Hematopoietic multipotent progenitor cell treated with erythropoietin and hydrocortisone succinate and interleukin-3 and kit ligand, for 6 days (in vitro differentiated cells): ENCODE measurements at regions not wholly inside any gene's neighbourhood (a gene's known extent, or its start where the extent isn't known, plus 50 kb on each side); places are given as distances from the start of the nearest gene placed in this dataset.
"Not testable (repeated sequence)": the region's sequence is repeated elsewhere in the genome, so short reads cannot be mapped to it uniquely, and the experiment has no call there.

Experiments used
- DNase-seq: peaks from one replicate; pipeline ENCODE4 v3.0.0-alpha.2; 2015

GRCh38 chr2:133887676-133888040 is 319.4 kb upstream of the NCKAP5 start:
- DNase-seq, result no peak

GRCh38 chr2:133888107-133888506 is 319.8 kb upstream of the NCKAP5 start:
- DNase-seq, result no peak

GRCh38 chr2:133888621-133889219 is 320.5 kb upstream of the NCKAP5 start:
- DNase-seq, result no peak

GRCh38 chr2:133892352-133892913 is 324.2 kb upstream of the NCKAP5 start:
- DNase-seq, result no peak

- no peak for DNase-seq
Observed at GRCh38 chr2:133894429-133894828, 326.2 kb upstream of the NCKAP5 start.

GRCh38 chr2:133897838-133898237 is 329.6 kb upstream of the NCKAP5 start:
- not testable (repeated sequence) for DNase-seq

- no peak for DNase-seq
Observed at GRCh38 chr2:133900909-133901308, 332.6 kb upstream of the NCKAP5 start.

GRCh38 chr2:133906396-133906795 is 338.1 kb upstream of the NCKAP5 start:
- DNase-seq, result no peak

GRCh38 chr2:133906926-133907325 is 338.7 kb upstream of the NCKAP5 start:
- no peak for DNase-seq

- no peak for DNase-seq
Observed at GRCh38 chr2:133908171-133908570, 339.9 kb upstream of the NCKAP5 start.

- no peak for DNase-seq
Observed at GRCh38 chr2:133918141-133918540, 335.7 kb upstream of the MGAT5 start.

- DNase-seq, result no peak
Observed at GRCh38 chr2:133919285-133919684, 334.6 kb upstream of the MGAT5 start.

GRCh38 chr2:133927894-133928293 is 326.0 kb upstream of the MGAT5 start:
- no peak for DNase-seq

GRCh38 chr2:133936096-133936495 is 317.8 kb upstream of the MGAT5 start:
- DNase-seq, result no peak

GRCh38 chr2:133936601-133937000 is 317.3 kb upstream of the MGAT5 start:
- DNase-seq, result no peak

- no peak for DNase-seq
Observed at GRCh38 chr2:133937669-133938068, 316.2 kb upstream of the MGAT5 start.

- DNase-seq, result no peak
Observed at GRCh38 chr2:133940134-133940533, 313.7 kb upstream of the MGAT5 start.

GRCh38 chr2:133941666-133942065 is 312.2 kb upstream of the MGAT5 start:
- no peak for DNase-seq

GRCh38 chr2:133942398-133942797 is 311.5 kb upstream of the MGAT5 start:
- DNase-seq, result no peak

- DNase-seq, result no peak
Observed at GRCh38 chr2:133943108-133943507, 310.8 kb upstream of the MGAT5 start.

GRCh38 chr2:133945089-133945488 is 308.8 kb upstream of the MGAT5 start:
- no peak for DNase-seq

GRCh38 chr2:133947057-133947456 is 306.8 kb upstream of the MGAT5 start:
- DNase-seq, result no peak

GRCh38 chr2:133948610-133949290 is 305.1 kb upstream of the MGAT5 start:
- no peak for DNase-seq

- no peak for DNase-seq
Observed at GRCh38 chr2:133949595-133949994, 304.3 kb upstream of the MGAT5 start.

- DNase-seq, result no peak
Observed at GRCh38 chr2:133951209-133951608, 302.7 kb upstream of the MGAT5 start.
